ENCODE measurements at regions not wholly inside any gene's neighbourhood (a gene's known extent, or its start where the extent isn't known, plus 50 kb on each side); places are given as distances from the start of the nearest gene placed in this dataset.
"Not testable (repeated sequence)": the region's sequence is repeated elsewhere in the genome, so short reads cannot be mapped to it uniquely, and the experiment has no call there.

GRCh38 chr14:38669027-38669426 lies 413.1 kb upstream of the CLEC14A start:
- no peaks in the 10 kb centered on the region for H3K9me3 ChIP-seq (replicated peaks; ENCODE audit: control insufficient read depth, low read depth, low read length)
- H3K4me1 ChIP-seq (ENCODE audit: control insufficient read depth, insufficient read depth, low read length): no peaks in the 10 kb centered on the region
- no peak overlapping the region for H3K4me3 ChIP-seq (ENCODE audit: low read length)
- no peaks in the 10 kb centered on the region for H3K27me3 ChIP-seq (ENCODE audit: control insufficient read depth, insufficient read depth, low read length)
- no peak overlapping the region for H3K27ac ChIP-seq (ENCODE audit: low read length)
- no peaks in the 10 kb centered on the region for H3K36me3 ChIP-seq (ENCODE audit: control insufficient read depth, insufficient read depth, low read length)
- no peak for DNase-seq
- no CpG with 5 or more reads among the region's 3 CpGs for WGBS (ENCODE audit: insufficient coverage)

- H3K36me3 ChIP-seq (ENCODE audit: control insufficient read depth, insufficient read depth, low read length): no peaks in the 10 kb centered on the region
- no peak overlapping the region for H3K27ac ChIP-seq (ENCODE audit: low read length)
- no peak overlapping the region for H3K4me3 ChIP-seq (ENCODE audit: low read length)
- H3K27me3 ChIP-seq (ENCODE audit: control insufficient read depth, insufficient read depth, low read length): no peaks in the 10 kb centered on the region
- no peaks in the 10 kb centered on the region for H3K9me3 ChIP-seq (replicated peaks; ENCODE audit: control insufficient read depth, low read depth, low read length)
- H3K4me1 ChIP-seq (ENCODE audit: control insufficient read depth, insufficient read depth, low read length): no peaks in the 10 kb centered on the region
- WGBS (ENCODE audit: insufficient coverage): no CpG with 5 or more reads among the region's 1 CpG
- no peak for DNase-seq
Measured at GRCh38 chr14:38663382-38663781, 407.5 kb upstream of the CLEC14A start.

GRCh38 chr14:38662781-38663180 lies 406.9 kb upstream of the CLEC14A start:
- no peak overlapping the region for H3K27ac ChIP-seq (ENCODE audit: low read length)
- no peaks in the 10 kb centered on the region for H3K27me3 ChIP-seq (ENCODE audit: control insufficient read depth, insufficient read depth, low read length)
- H3K4me1 ChIP-seq (ENCODE audit: control insufficient read depth, insufficient read depth, low read length): no peaks in the 10 kb centered on the region
- H3K4me3 ChIP-seq (ENCODE audit: low read length): no peak overlapping the region
- H3K36me3 ChIP-seq (ENCODE audit: control insufficient read depth, insufficient read depth, low read length): no peaks in the 10 kb centered on the region
- H3K9me3 ChIP-seq (replicated peaks; ENCODE audit: control insufficient read depth, low read depth, low read length): no peaks in the 10 kb centered on the region
- WGBS (ENCODE audit: insufficient coverage): 16% methylated on average over 2 of the region's 3 CpGs
- DNase-seq: no peak

- no peaks in the 10 kb centered on the region for H3K27me3 ChIP-seq (ENCODE audit: control insufficient read depth, insufficient read depth, low read length)
- no CpG with 5 or more reads among the region's 2 CpGs for WGBS (ENCODE audit: insufficient coverage)
- DNase-seq: no peak
- no peak overlapping the region for H3K4me3 ChIP-seq (ENCODE audit: low read length)
- no peak overlapping the region for H3K27ac ChIP-seq (ENCODE audit: low read length)
- no peaks in the 10 kb centered on the region for H3K36me3 ChIP-seq (ENCODE audit: control insufficient read depth, insufficient read depth, low read length)
- H3K4me1 ChIP-seq (ENCODE audit: control insufficient read depth, insufficient read depth, low read length): no peaks in the 10 kb centered on the region
- H3K9me3 ChIP-seq (replicated peaks; ENCODE audit: control insufficient read depth, low read depth, low read length): no peaks in the 10 kb centered on the region
Measured at GRCh38 chr14:38646391-38646790, 390.5 kb upstream of the CLEC14A start.

- 91% methylated on average over 10 of the region's 19 CpGs for WGBS (ENCODE audit: insufficient coverage)
- H3K27me3 ChIP-seq (ENCODE audit: control insufficient read depth, insufficient read depth, low read length); H3K4me3 ChIP-seq (ENCODE audit: low read length); DNase-seq; H3K36me3 ChIP-seq (ENCODE audit: control insufficient read depth, insufficient read depth, low read length); H3K4me1 ChIP-seq (ENCODE audit: control insufficient read depth, insufficient read depth, low read length); H3K9me3 ChIP-seq (replicated peaks; ENCODE audit: control insufficient read depth, low read depth, low read length); H3K27ac ChIP-seq (ENCODE audit: low read length): not testable (repeated sequence)
Measured at GRCh38 chr14:38634913-38635312, 379.0 kb upstream of the CLEC14A start.

- H3K36me3 ChIP-seq (ENCODE audit: control insufficient read depth, insufficient read depth, low read length): no peaks in the 10 kb centered on the region
- H3K9me3 ChIP-seq (replicated peaks; ENCODE audit: control insufficient read depth, low read depth, low read length): peaks cover 4% of the 10 kb centered on the region
- no peaks in the 10 kb centered on the region for H3K27me3 ChIP-seq (ENCODE audit: control insufficient read depth, insufficient read depth, low read length)
- no peak for DNase-seq
- H3K4me3 ChIP-seq (ENCODE audit: low read length): no peak overlapping the region
- no peak overlapping the region for H3K27ac ChIP-seq (ENCODE audit: low read length)
- H3K4me1 ChIP-seq (ENCODE audit: control insufficient read depth, insufficient read depth, low read length): no peaks in the 10 kb centered on the region
- 91% methylated on average over 1 of the region's 3 CpGs for WGBS (ENCODE audit: insufficient coverage)
Measured at GRCh38 chr14:38629412-38629811, 373.5 kb upstream of the CLEC14A start.

- Histone ChIP-seq H3K36me3 (ENCODE audit: control insufficient read depth, insufficient read depth, low read length) (no peaks in the 10 kb centered on the region), H3K4me1 (ENCODE audit: control insufficient read depth, insufficient read depth, low read length) (no peaks in the 10 kb centered on the region), H3K27ac (ENCODE audit: low read length) (no peak overlapping the region), H3K9me3 (replicated peaks; ENCODE audit: control insufficient read depth, low read depth, low read length) (peaks cover 4% of the 10 kb centered on the region), H3K27me3 (ENCODE audit: control insufficient read depth, insufficient read depth, low read length) (no peaks in the 10 kb centered on the region), H3K4me3 (ENCODE audit: low read length) (no peak overlapping the region)
- 89% methylated on average over 2 of the region's 2 CpGs for WGBS (ENCODE audit: insufficient coverage)
- no peak for DNase-seq
Measured at GRCh38 chr14:38627163-38627562, 371.3 kb upstream of the CLEC14A start.

GRCh38 chr14:38623661-38624060 lies 367.8 kb upstream of the CLEC14A start:
- DNase-seq: no peak
- Histone ChIP-seq H3K27me3 (ENCODE audit: control insufficient read depth, insufficient read depth, low read length) (no peaks in the 10 kb centered on the region), H3K27ac (ENCODE audit: low read length) (no peak overlapping the region), H3K9me3 (replicated peaks; ENCODE audit: control insufficient read depth, low read depth, low read length) (peaks cover 3% of the 10 kb centered on the region), H3K4me1 (ENCODE audit: control insufficient read depth, insufficient read depth, low read length) (no peaks in the 10 kb centered on the region), H3K4me3 (ENCODE audit: low read length) (no peak overlapping the region), H3K36me3 (ENCODE audit: control insufficient read depth, insufficient read depth, low read length) (no peaks in the 10 kb centered on the region)
- 17% methylated on average over 1 of the region's 2 CpGs for WGBS (ENCODE audit: insufficient coverage)

- 100% methylated on average over 1 of the region's 1 CpG for WGBS (ENCODE audit: insufficient coverage)
- DNase-seq: no peak
Measured at GRCh38 chr14:38618514-38618913, 362.6 kb upstream of the CLEC14A start.

GRCh38 chr14:38616959-38617358 lies 361.1 kb upstream of the CLEC14A start:
- H3K4me3 ChIP-seq (ENCODE audit: low read length): no peak overlapping the region
- H3K4me1 ChIP-seq (ENCODE audit: control insufficient read depth, insufficient read depth, low read length): peaks cover 2% of the 10 kb centered on the region
- H3K27ac ChIP-seq (ENCODE audit: low read length): no peak overlapping the region
- DNase-seq: peak; percentile 79
- H3K27me3 ChIP-seq (ENCODE audit: control insufficient read depth, insufficient read depth, low read length): no peaks in the 10 kb centered on the region
- no peaks in the 10 kb centered on the region for H3K36me3 ChIP-seq (ENCODE audit: control insufficient read depth, insufficient read depth, low read length)
- WGBS (ENCODE audit: insufficient coverage): 43% methylated on average over 3 of the region's 4 CpGs
- peaks cover under 1% of the 10 kb centered on the region for H3K9me3 ChIP-seq (replicated peaks; ENCODE audit: control insufficient read depth, low read depth, low read length)

More at GRCh38 chr14:38618514-38618913, 362.6 kb upstream of the CLEC14A start:
- no peak overlapping the region for H3K4me3 ChIP-seq (ENCODE audit: low read length)
- H3K27ac ChIP-seq (ENCODE audit: low read length): no peak overlapping the region
- no peaks in the 10 kb centered on the region for H3K36me3 ChIP-seq (ENCODE audit: control insufficient read depth, insufficient read depth, low read length)
- no peaks in the 10 kb centered on the region for H3K27me3 ChIP-seq (ENCODE audit: control insufficient read depth, insufficient read depth, low read length)
- H3K9me3 ChIP-seq (replicated peaks; ENCODE audit: control insufficient read depth, low read depth, low read length): peaks cover 3% of the 10 kb centered on the region
- peaks cover 2% of the 10 kb centered on the region for H3K4me1 ChIP-seq (ENCODE audit: control insufficient read depth, insufficient read depth, low read length)

GRCh38 chr14:38611928-38612327 lies 356.0 kb upstream of the CLEC14A start:
- no peak overlapping the region for H3K27ac ChIP-seq (ENCODE audit: low read length)
- H3K27me3 ChIP-seq (ENCODE audit: control insufficient read depth, insufficient read depth, low read length): no peaks in the 10 kb centered on the region
- peaks cover 5% of the 10 kb centered on the region for H3K9me3 ChIP-seq (replicated peaks; ENCODE audit: control insufficient read depth, low read depth, low read length)
- WGBS (ENCODE audit: insufficient coverage): 73% methylated on average over 2 of the region's 2 CpGs
- no peak for DNase-seq
- H3K36me3 ChIP-seq (ENCODE audit: control insufficient read depth, insufficient read depth, low read length): no peaks in the 10 kb centered on the region
- H3K4me3 ChIP-seq (ENCODE audit: low read length): no peak overlapping the region
- H3K4me1 ChIP-seq (ENCODE audit: control insufficient read depth, insufficient read depth, low read length): no peaks in the 10 kb centered on the region
